ENCODE measurements at regions not wholly inside any gene's neighbourhood (a gene's known extent, or its start where the extent isn't known, plus 50 kb on each side); places are given as distances from the start of the nearest gene placed in this dataset.

GRCh38 chr4:14025111-14025510 is 397.6 kb upstream of the BOD1L1 start:
- TF ChIP-seq, protein P1, sequence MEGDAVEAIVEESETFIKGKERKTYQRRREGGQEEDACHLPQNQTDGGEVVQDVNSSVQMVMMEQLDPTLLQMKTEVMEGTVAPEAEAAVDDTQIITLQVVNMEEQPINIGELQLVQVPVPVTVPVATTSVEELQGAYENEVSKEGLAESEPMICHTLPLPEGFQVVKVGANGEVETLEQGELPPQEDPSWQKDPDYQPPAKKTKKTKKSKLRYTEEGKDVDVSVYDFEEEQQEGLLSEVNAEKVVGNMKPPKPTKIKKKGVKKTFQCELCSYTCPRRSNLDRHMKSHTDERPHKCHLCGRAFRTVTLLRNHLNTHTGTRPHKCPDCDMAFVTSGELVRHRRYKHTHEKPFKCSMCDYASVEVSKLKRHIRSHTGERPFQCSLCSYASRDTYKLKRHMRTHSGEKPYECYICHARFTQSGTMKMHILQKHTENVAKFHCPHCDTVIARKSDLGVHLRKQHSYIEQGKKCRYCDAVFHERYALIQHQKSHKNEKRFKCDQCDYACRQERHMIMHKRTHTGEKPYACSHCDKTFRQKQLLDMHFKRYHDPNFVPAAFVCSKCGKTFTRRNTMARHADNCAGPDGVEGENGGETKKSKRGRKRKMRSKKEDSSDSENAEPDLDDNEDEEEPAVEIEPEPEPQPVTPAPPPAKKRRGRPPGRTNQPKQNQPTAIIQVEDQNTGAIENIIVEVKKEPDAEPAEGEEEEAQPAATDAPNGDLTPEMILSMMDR (IDR thresholded peaks at IDR 0.05): no peak
- Mint-ChIP-seq H3K9me3 (ENCODE audit: unreplicated experiment) (no peaks in the 10 kb centered on the region), H3K27me3 (ENCODE audit: unreplicated experiment) (peaks cover 2% of the 10 kb centered on the region), H3K36me3 (ENCODE audit: unreplicated experiment) (no peaks in the 10 kb centered on the region), H3K4me1 (ENCODE audit: unreplicated experiment) (peaks cover 2% of the 10 kb centered on the region), H3K27ac (ENCODE audit: unreplicated experiment) (no peak overlapping the region), H3K4me3 (ENCODE audit: unreplicated experiment) (no peak overlapping the region)
- no peak for DNase-seq (ENCODE audit: extremely low spot score, unreplicated experiment)

- H3K4me3 Mint-ChIP-seq (ENCODE audit: unreplicated experiment): no peak overlapping the region
- H3K4me1 Mint-ChIP-seq (ENCODE audit: unreplicated experiment): peaks cover 2% of the 10 kb centered on the region
- H3K9me3 Mint-ChIP-seq (ENCODE audit: unreplicated experiment): no peaks in the 10 kb centered on the region
- TF ChIP-seq, protein P1 (IDR thresholded peaks at IDR 0.05): no peak
- no peak overlapping the region for H3K27ac Mint-ChIP-seq (ENCODE audit: unreplicated experiment)
- no peak for DNase-seq (ENCODE audit: extremely low spot score, unreplicated experiment)
- no peaks in the 10 kb centered on the region for H3K36me3 Mint-ChIP-seq (ENCODE audit: unreplicated experiment)
- peaks cover 2% of the 10 kb centered on the region for H3K27me3 Mint-ChIP-seq (ENCODE audit: unreplicated experiment)
Measured at GRCh38 chr4:14025891-14026290, 398.4 kb upstream of the BOD1L1 start.

DNA sequence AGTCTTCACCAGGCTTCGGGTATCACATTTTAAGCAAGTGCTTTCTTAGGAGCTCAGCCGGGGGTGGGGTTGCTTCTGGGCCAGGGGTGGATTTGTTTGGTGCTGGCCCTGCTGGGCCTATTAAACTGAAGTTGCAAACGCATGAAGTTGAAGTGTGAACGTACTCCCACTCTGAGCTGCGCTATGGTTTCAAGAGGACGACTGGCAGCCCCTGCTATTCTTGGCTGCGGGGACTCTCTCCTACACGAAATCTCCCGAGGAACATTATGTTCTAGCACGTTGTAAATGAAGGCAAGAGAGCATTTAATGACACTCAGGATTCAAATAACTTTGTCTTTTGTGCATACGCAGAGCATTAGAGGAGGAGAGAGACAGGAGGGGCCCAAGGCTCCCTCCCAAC is 401.3 kb upstream of the BOD1L1 start:
- Mint-ChIP-seq H3K4me3 (ENCODE audit: unreplicated experiment) (no peak overlapping the region), H3K36me3 (ENCODE audit: unreplicated experiment) (no peaks in the 10 kb centered on the region), H3K27ac (ENCODE audit: unreplicated experiment) (no peak overlapping the region), H3K27me3 (ENCODE audit: unreplicated experiment) (peaks cover 2% of the 10 kb centered on the region), H3K9me3 (ENCODE audit: unreplicated experiment) (no peaks in the 10 kb centered on the region), H3K4me1 (ENCODE audit: unreplicated experiment) (no peaks in the 10 kb centered on the region)
- DNase-seq (ENCODE audit: extremely low spot score, unreplicated experiment): no peak
- TF ChIP-seq, protein P1 (IDR thresholded peaks at IDR 0.05): no peak

GRCh38 chr4:14035076-14035475 is 407.6 kb upstream of the BOD1L1 start:
- DNase-seq (ENCODE audit: extremely low spot score, unreplicated experiment): no peak
- TF ChIP-seq, protein P1 (IDR thresholded peaks at IDR 0.05): no peak
- H3K4me1 Mint-ChIP-seq (ENCODE audit: unreplicated experiment): no peaks in the 10 kb centered on the region
- H3K9me3 Mint-ChIP-seq (ENCODE audit: unreplicated experiment): no peaks in the 10 kb centered on the region
- H3K4me3 Mint-ChIP-seq (ENCODE audit: unreplicated experiment): no peak overlapping the region
- no peak overlapping the region for H3K27ac Mint-ChIP-seq (ENCODE audit: unreplicated experiment)
- no peaks in the 10 kb centered on the region for H3K36me3 Mint-ChIP-seq (ENCODE audit: unreplicated experiment)
- no peaks in the 10 kb centered on the region for H3K27me3 Mint-ChIP-seq (ENCODE audit: unreplicated experiment)

GRCh38 chr4:14043203-14043602 is 415.7 kb upstream of the BOD1L1 start:
- Mint-ChIP-seq H3K27ac (ENCODE audit: unreplicated experiment) (no peak overlapping the region), H3K9me3 (ENCODE audit: unreplicated experiment) (peaks cover 7% of the 10 kb centered on the region)
- TF ChIP-seq, protein P1 (IDR thresholded peaks at IDR 0.05): no peak

More at GRCh38 chr4:14043203-14043602, 415.7 kb upstream of the BOD1L1 start:
- Mint-ChIP-seq H3K27me3 (ENCODE audit: unreplicated experiment) (no peaks in the 10 kb centered on the region), H3K4me1 (ENCODE audit: unreplicated experiment) (no peaks in the 10 kb centered on the region), H3K4me3 (ENCODE audit: unreplicated experiment) (no peak overlapping the region), H3K36me3 (ENCODE audit: unreplicated experiment) (no peaks in the 10 kb centered on the region)
- no peak for DNase-seq (ENCODE audit: extremely low spot score, unreplicated experiment)
